HG02884 (cell line): ENCODE measurements at regions not wholly inside any gene's neighbourhood (a gene's known extent, or its start where the extent isn't known, plus 50 kb on each side); places are given as distances from the start of the nearest gene placed in this dataset.

Source experiments
- ATAC-seq: cut with Tn5 transposase; IDR thresholded peaks from one replicate; pipeline ENCODE4 v1.9.1; 2021; ENCODE audit warnings: mild to moderate bottlenecking, moderate library complexity; ENCODE audit not compliant: unreplicated experiment

GRCh38 chr10:62735464-62736167, 68.9 kb upstream of the ADO start:
- peak; percentile 44 for ATAC-seq

- ATAC-seq = no peak
These were observed 68.4 kb upstream of the ADO start for GRCh38 chr10:62736168-62736546.

- no peak for ATAC-seq
These were observed 65.6 kb upstream of the ADO start for GRCh38 chr10:62738916-62739315.

GRCh38 chr10:62740885-62741745, 63.4 kb upstream of the ADO start:
- ATAC-seq = no peak

GRCh38 chr10:62741996-62742395, 62.5 kb upstream of the ADO start:
- ATAC-seq = no peak

GRCh38 chr10:62742536-62743061, 61.9 kb upstream of the ADO start:
- ATAC-seq = no peak

GRCh38 chr10:62744136-62744535, 60.4 kb upstream of the ADO start:
- no peak for ATAC-seq

- no peak for ATAC-seq
These were observed 58.9 kb upstream of the ADO start for GRCh38 chr10:62745581-62745980.

- no peak for ATAC-seq
These were observed 57.4 kb upstream of the ADO start for GRCh38 chr10:62746951-62747729.

GRCh38 chr10:62748386-62748785, 56.1 kb upstream of the ADO start:
- no peak for ATAC-seq

- no peak for ATAC-seq
These were observed 55.3 kb upstream of the ADO start for GRCh38 chr10:62749093-62749683.
